Naive thymus-derived CD4-positive, alpha-beta T cell (primary cell): ENCODE measurements at regions not wholly inside any gene's neighbourhood (a gene's known extent, or its start where the extent isn't known, plus 50 kb on each side); places are given as distances from the start of the nearest gene placed in this dataset.

Experiments
- ATAC-seq: fragments of 150-1000 bp; cut with Tn5 transposase; 2 replicates; pipeline ENCODE4 v1.10.0; 2021; ENCODE audit warnings: mild to moderate bottlenecking, moderate library complexity
- CTCF ChIA-PET: fragments of 350-600 bp; sonication (Branson Sonifier 250); formaldehyde crosslinking; loops from one replicate; lab custom pipeline; 2021; ENCODE audit warnings: antibody characterized with exemption; lab: Charles Lee
- POLR2A ChIA-PET: fragments of 350-600 bp; sonication (Branson Sonifier 250); formaldehyde crosslinking; loops from one replicate; lab custom pipeline; 2021; ENCODE audit warnings: antibody characterized with exemption, inconsistent platforms; lab: Charles Lee
- DNase-seq, 9 donors: peaks; one replicate each; pipeline versions ENCODE4 v3.0.0 to v3.0.0-alpha.2; 2020 to 2022; ENCODE audit warnings: mixed read lengths in 1 of 9
- H3K27ac ChIP-seq: one replicate; pipeline ENCODE4 v1.7.0; 2013; ENCODE audit warnings: mild to moderate bottlenecking, low read depth, low read length, moderate library complexity
- H3K27me3 ChIP-seq, 2 donors: one replicate each; pipeline ENCODE4 v1.7.0; 2013; ENCODE audit warnings: low read length in 2 of 2, mild to moderate bottlenecking in 2 of 2, moderate library complexity in 2 of 2; ENCODE audit not compliant: control insufficient read depth in 2 of 2, insufficient read depth in 2 of 2
- H3K36me3 ChIP-seq, 3 experiments: 1 replicate in 2 of 3; 2 replicates in 1 of 3; pipeline ENCODE4 v1.7.0; 2013; ENCODE audit warnings: low read length in 3 of 3, mild to moderate bottlenecking in 3 of 3, moderate library complexity in 1 of 3; ENCODE audit not compliant: insufficient read depth in 3 of 3, control insufficient read depth in 2 of 3
- H3K4me1 ChIP-seq, 2 donors: one replicate each; pipeline ENCODE4 v1.7.0; 2013; ENCODE audit warnings: low read length in 2 of 2, mild to moderate bottlenecking in 2 of 2, moderate library complexity in 1 of 2; ENCODE audit not compliant: control insufficient read depth in 2 of 2, insufficient read depth in 2 of 2
- H3K4me3 ChIP-seq: 2 replicates; pipeline ENCODE4 v1.7.0; 2013; ENCODE audit warnings: mild to moderate bottlenecking, low read length
- H3K9me3 ChIP-seq, 3 experiments: 1 replicate in 2 of 3; 2 replicates in 1 of 3; pipeline ENCODE4 v1.7.0; 2013; ENCODE audit warnings: low read length in 3 of 3; ENCODE audit not compliant: control insufficient read depth in 2 of 3
- H3K27ac Mint-ChIP-seq, 9 donors: one replicate each; pipeline ENCODE4 v1.8.0; 2020 to 2022; ENCODE audit warnings: mixed read lengths in 9 of 9, mild to moderate bottlenecking in 8 of 9, moderate library complexity in 5 of 9, inconsistent platforms in 2 of 9
- H3K27me3 Mint-ChIP-seq, 5 donors: one replicate each; pipeline ENCODE4 v1.8.0; 2021 to 2022; ENCODE audit warnings: mixed read lengths in 5 of 5, mild to moderate bottlenecking in 1 of 5
- H3K36me3 Mint-ChIP-seq, 5 donors: one replicate each; pipeline ENCODE4 v1.8.0; 2020 to 2022; ENCODE audit warnings: mixed read lengths in 5 of 5, mild to moderate bottlenecking in 3 of 5, inconsistent platforms in 1 of 5
- H3K4me1 Mint-ChIP-seq, 7 donors: one replicate each; pipeline ENCODE4 v1.8.0; 2020 to 2022; ENCODE audit warnings: mixed read lengths in 7 of 7, mild to moderate bottlenecking in 3 of 7, inconsistent platforms in 1 of 7
- H3K4me3 Mint-ChIP-seq, 10 donors: one replicate each; pipeline ENCODE4 v1.8.0; 2020 to 2022; ENCODE audit warnings: mild to moderate bottlenecking in 10 of 10, mixed read lengths in 10 of 10, moderate library complexity in 6 of 10, inconsistent platforms in 2 of 10
- H3K9me3 Mint-ChIP-seq, 11 donors: one replicate each; pipeline ENCODE4 v1.8.0; 2020 to 2022; ENCODE audit warnings: mixed read lengths in 11 of 11, mild to moderate bottlenecking in 4 of 11, inconsistent platforms in 1 of 11, moderate library complexity in 1 of 11
- intact Hi-C, 2 donors: fragments of 100-400 bp; cut with micrococcal nuclease; formaldehyde crosslinking; loops; one replicate each; pipeline ENCODE4 v1.15.1; 2023

GRCh38 chr4:156672492-156673305, 298.9 kb downstream of the PDGFC start:
- H3K27ac ChIP-seq, result no peak overlapping the region
- no peaks in the 10 kb centered on the region for H3K9me3 ChIP-seq
- ATAC-seq (no peak), DNase-seq (no peak)
- Mint-ChIP-seq H3K4me1 (no peaks in the 10 kb centered on the region), H3K4me3 (no peak overlapping the region), H3K9me3 (peaks cover 0 to 9% (median 0%) of the 10 kb centered on the region in 11 donors), H3K36me3 (no peaks in the 10 kb centered on the region), H3K27ac (no peak overlapping the region), H3K27me3 (no peaks in the 10 kb centered on the region)
- H3K4me3 ChIP-seq, result no peak overlapping the region
- H3K27me3 ChIP-seq, result no peaks in the 10 kb centered on the region
- H3K4me1 ChIP-seq, result no peaks in the 10 kb centered on the region
- ChIA-PET POLR2A (no interaction called here), CTCF (no interaction called here)
- intact Hi-C loops, result no loop called here
- H3K36me3 ChIP-seq, result no peaks in the 10 kb centered on the region

- CTCF ChIA-PET, result no interaction called here
- DNase-seq (no peak), ATAC-seq (no peak)
- Histone ChIP-seq H3K4me3 (no peak overlapping the region), H3K27me3 (no peaks in the 10 kb centered on the region), H3K27ac (no peak overlapping the region), H3K9me3 (no peaks in the 10 kb centered on the region), H3K36me3 (no peaks in the 10 kb centered on the region), H3K4me1 (no peaks in the 10 kb centered on the region)
- Mint-ChIP-seq H3K27ac (no peak overlapping the region), H3K36me3 (no peaks in the 10 kb centered on the region), H3K4me1 (no peaks in the 10 kb centered on the region), H3K4me3 (no peak overlapping the region), H3K9me3 (peaks cover 0 to 14% (median 0%) of the 10 kb centered on the region in 11 donors), H3K27me3 (no peaks in the 10 kb centered on the region)
- POLR2A ChIA-PET, result no interaction called here
- intact Hi-C loops, result no loop called here
Measured at GRCh38 chr4:156665780-156666366, 305.7 kb downstream of the PDGFC start.

GRCh38 chr4:156663663-156664062, 307.9 kb downstream of the PDGFC start:
- Mint-ChIP-seq H3K36me3 (no peaks in the 10 kb centered on the region), H3K4me3 (no peak overlapping the region), H3K27me3 (no peaks in the 10 kb centered on the region), H3K27ac (no peak overlapping the region), H3K9me3 (peaks cover 0 to 5% (median 0%) of the 10 kb centered on the region in 11 donors), H3K4me1 (no peaks in the 10 kb centered on the region)
- H3K9me3 ChIP-seq, result no peaks in the 10 kb centered on the region
- ChIA-PET CTCF (no interaction called here), POLR2A (no interaction called here)
- H3K36me3 ChIP-seq, result no peaks in the 10 kb centered on the region
- intact Hi-C loops, result no loop called here
- H3K4me1 ChIP-seq, result no peaks in the 10 kb centered on the region
- DNase-seq (no peak), ATAC-seq (no peak)
- no peak overlapping the region for H3K4me3 ChIP-seq
- no peaks in the 10 kb centered on the region for H3K27me3 ChIP-seq
- no peak overlapping the region for H3K27ac ChIP-seq

GRCh38 chr4:156662921-156663320, 308.7 kb downstream of the PDGFC start:
- Mint-ChIP-seq H3K4me3 (no peak overlapping the region), H3K36me3 (no peaks in the 10 kb centered on the region), H3K27ac (no peak overlapping the region), H3K27me3 (no peaks in the 10 kb centered on the region), H3K9me3 (peaks cover 0 to 5% (median 0%) of the 10 kb centered on the region in 11 donors), H3K4me1 (no peaks in the 10 kb centered on the region)
- ChIA-PET CTCF (no interaction called here), POLR2A (no interaction called here)
- Histone ChIP-seq H3K27ac (no peak overlapping the region), H3K27me3 (no peaks in the 10 kb centered on the region), H3K4me1 (no peaks in the 10 kb centered on the region), H3K36me3 (no peaks in the 10 kb centered on the region), H3K4me3 (no peak overlapping the region), H3K9me3 (no peaks in the 10 kb centered on the region)
- no peak for ATAC-seq
- DNase-seq, result no peak
- intact Hi-C loops, result no loop called here

- H3K4me1 ChIP-seq, result no peaks in the 10 kb centered on the region
- no peaks in the 10 kb centered on the region for H3K9me3 ChIP-seq
- H3K27me3 ChIP-seq, result no peaks in the 10 kb centered on the region
- DNase-seq (no peak), ATAC-seq (no peak)
- POLR2A ChIA-PET, result no interaction called here
- H3K9me3 Mint-ChIP-seq, result peaks cover 0 to 5% (median 0%) of the 10 kb centered on the region in 11 donors
- no peak overlapping the region for H3K27ac Mint-ChIP-seq
- no peaks in the 10 kb centered on the region for H3K27me3 Mint-ChIP-seq
- H3K36me3 ChIP-seq, result no peaks in the 10 kb centered on the region
- H3K36me3 Mint-ChIP-seq, result no peaks in the 10 kb centered on the region
- no peak overlapping the region for H3K4me3 Mint-ChIP-seq
- H3K4me3 ChIP-seq, result no peak overlapping the region
- intact Hi-C loops, result no loop called here
- H3K4me1 Mint-ChIP-seq, result no peaks in the 10 kb centered on the region
- no peak overlapping the region for H3K27ac ChIP-seq
- CTCF ChIA-PET, result no interaction called here
Measured at GRCh38 chr4:156661555-156661954, 310.0 kb downstream of the PDGFC start.

GRCh38 chr4:156660465-156660864, 311.1 kb downstream of the PDGFC start:
- H3K27ac Mint-ChIP-seq, result no peak overlapping the region
- H3K36me3 ChIP-seq, result no peaks in the 10 kb centered on the region
- intact Hi-C loops, result no loop called here
- no peak overlapping the region for H3K4me3 Mint-ChIP-seq
- H3K36me3 Mint-ChIP-seq, result no peaks in the 10 kb centered on the region
- H3K27me3 ChIP-seq, result no peaks in the 10 kb centered on the region
- H3K9me3 Mint-ChIP-seq, result peaks cover 0 to 5% (median 0%) of the 10 kb centered on the region in 11 donors
- no peaks in the 10 kb centered on the region for H3K27me3 Mint-ChIP-seq
- H3K27ac ChIP-seq, result no peak overlapping the region
- no peaks in the 10 kb centered on the region for H3K9me3 ChIP-seq
- no peaks in the 10 kb centered on the region for H3K4me1 ChIP-seq
- H3K4me1 Mint-ChIP-seq, result no peaks in the 10 kb centered on the region
- DNase-seq, result no peak
- ATAC-seq, result no peak
- ChIA-PET CTCF (no interaction called here), POLR2A (no interaction called here)
- no peak overlapping the region for H3K4me3 ChIP-seq

GRCh38 chr4:156659983-156660382, 311.6 kb downstream of the PDGFC start:
- intact Hi-C loops, result no loop called here
- POLR2A ChIA-PET, result no interaction called here
- H3K4me3 Mint-ChIP-seq, result no peak overlapping the region
- H3K4me1 Mint-ChIP-seq, result no peaks in the 10 kb centered on the region
- no peaks in the 10 kb centered on the region for H3K36me3 ChIP-seq
- CTCF ChIA-PET, result no interaction called here
- no peaks in the 10 kb centered on the region for H3K4me1 ChIP-seq
- no peak overlapping the region for H3K27ac ChIP-seq
- H3K9me3 Mint-ChIP-seq, result peaks cover 0 to 5% (median 0%) of the 10 kb centered on the region in 11 donors
- H3K27me3 ChIP-seq, result no peaks in the 10 kb centered on the region
- no peak overlapping the region for H3K27ac Mint-ChIP-seq
- DNase-seq, result no peak
- H3K9me3 ChIP-seq, result no peaks in the 10 kb centered on the region
- H3K4me3 ChIP-seq, result no peak overlapping the region
- no peak for ATAC-seq
- no peaks in the 10 kb centered on the region for H3K36me3 Mint-ChIP-seq
- H3K27me3 Mint-ChIP-seq, result no peaks in the 10 kb centered on the region
